ENCODE measurements at regions not wholly inside any gene's neighbourhood (a gene's known extent, or its start where the extent isn't known, plus 50 kb on each side); places are given as distances from the start of the nearest gene placed in this dataset.
A peak's percentile ranks its signal among the peaks of the same experiment; 100 is the strongest.

DNA sequence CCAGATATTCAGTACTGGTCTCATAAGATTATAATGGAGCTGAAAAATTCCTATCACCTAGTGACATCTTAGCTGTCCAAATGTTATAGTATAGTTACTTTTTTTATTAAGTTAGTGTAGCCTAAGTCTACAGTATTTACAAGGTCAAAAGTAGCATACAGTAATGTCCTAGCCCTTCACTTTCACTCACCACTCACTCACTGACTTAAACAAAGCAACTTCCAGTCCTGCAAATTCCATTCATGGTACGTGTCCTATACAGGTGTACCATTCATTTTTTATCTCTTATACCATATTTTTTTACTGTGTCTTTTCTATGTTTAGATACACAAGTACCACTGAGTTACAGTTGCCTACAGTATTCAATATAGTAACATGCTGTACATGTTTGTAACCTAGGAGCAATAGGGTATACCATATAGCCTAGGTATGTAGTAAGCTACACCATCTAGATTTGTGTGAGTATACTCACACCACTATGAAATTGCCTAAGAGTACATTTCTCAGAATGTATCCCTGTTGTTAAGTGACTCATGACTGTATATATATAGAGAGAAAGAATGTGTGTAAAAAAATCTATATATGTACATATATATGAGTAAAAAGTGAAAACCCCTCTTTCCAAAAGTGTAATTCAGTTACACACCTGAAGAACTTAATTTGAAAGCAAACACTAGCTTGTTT lies 234.8 kb upstream of the WWC1 start:
- no peak for DNase-seq (ENCODE audit: low read depth)

DNA sequence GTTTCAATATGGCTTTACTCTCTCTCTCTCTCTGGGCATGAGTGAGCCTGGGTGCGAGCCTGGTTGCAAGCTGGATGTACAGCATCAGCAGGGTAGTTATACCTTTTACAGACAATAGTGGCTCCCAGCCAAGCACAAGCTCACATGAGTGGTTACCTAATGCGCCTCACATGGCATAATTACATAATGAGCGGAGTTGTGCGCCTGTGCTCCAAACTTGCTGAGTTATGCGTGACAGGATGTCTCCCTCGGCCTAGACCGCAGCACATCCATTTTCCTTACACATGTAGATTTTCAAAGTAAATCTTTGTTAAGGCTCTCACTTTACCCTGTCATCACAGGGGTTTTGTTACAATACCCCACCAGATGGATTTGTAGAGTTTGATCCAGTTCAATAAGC lies 233.5 kb upstream of the WWC1 start:
- no peak for DNase-seq (ENCODE audit: low read depth)

DNA sequence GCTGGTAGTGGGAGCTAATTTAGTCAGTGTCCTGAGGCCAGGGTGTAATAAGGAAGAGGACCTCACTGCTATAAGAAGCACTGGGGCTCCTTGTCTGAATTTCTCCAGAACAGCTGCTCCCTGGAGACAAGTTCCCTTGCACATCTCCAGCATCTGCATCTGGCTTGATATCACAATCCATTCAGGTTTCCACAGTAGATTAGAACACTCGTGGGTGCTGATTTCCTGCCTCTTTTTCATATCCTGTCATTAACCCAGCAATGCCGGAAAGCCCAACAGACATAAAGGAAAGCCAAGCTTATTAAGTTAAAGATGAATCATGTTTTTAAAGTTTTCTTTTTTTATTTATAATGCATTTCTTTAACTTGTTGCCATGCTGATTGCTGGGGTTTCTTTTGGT lies 232.3 kb upstream of the WWC1 start:
- no peak for DNase-seq (ENCODE audit: low read depth)

DNA sequence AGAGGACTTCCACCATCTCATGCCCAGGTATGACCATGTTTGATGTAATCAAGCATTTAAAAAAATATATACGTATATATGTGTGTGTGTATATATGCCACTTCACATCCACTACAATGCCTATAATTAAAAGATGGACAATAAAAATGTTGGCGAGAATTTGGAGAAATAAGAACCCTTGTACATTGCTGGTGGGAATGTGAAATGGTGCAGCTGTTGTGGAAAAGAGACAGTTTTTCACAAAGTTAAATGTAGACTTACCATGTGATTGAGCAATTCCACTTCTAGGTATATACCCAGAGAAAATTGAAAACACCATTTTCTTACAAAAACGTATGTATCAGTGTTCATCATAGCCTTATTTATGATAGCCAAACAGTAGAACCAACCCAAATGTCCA lies 229.2 kb upstream of the WWC1 start:
- no peak for DNase-seq (ENCODE audit: low read depth)

DNA sequence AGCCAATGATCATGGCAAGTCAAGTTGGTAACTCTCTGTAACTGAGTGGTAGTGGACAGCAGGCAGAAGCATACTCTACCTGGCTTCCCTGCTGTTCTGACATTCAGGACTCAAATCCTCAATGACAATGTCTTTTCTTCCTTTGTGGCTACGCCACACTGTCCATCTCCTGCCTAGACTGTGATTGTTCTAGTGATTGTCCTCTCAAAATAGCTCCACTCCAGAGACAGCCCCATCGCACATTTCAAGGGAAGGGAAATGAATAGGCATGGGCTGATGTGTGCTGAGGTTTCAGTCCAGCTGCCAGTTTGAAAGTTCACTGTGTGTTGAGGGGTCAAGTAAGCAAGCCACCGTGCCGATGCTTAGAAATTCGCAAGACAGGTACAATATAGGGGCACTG lies 227.0 kb upstream of the WWC1 start:
- no peak for DNase-seq (ENCODE audit: low read depth)

DNA sequence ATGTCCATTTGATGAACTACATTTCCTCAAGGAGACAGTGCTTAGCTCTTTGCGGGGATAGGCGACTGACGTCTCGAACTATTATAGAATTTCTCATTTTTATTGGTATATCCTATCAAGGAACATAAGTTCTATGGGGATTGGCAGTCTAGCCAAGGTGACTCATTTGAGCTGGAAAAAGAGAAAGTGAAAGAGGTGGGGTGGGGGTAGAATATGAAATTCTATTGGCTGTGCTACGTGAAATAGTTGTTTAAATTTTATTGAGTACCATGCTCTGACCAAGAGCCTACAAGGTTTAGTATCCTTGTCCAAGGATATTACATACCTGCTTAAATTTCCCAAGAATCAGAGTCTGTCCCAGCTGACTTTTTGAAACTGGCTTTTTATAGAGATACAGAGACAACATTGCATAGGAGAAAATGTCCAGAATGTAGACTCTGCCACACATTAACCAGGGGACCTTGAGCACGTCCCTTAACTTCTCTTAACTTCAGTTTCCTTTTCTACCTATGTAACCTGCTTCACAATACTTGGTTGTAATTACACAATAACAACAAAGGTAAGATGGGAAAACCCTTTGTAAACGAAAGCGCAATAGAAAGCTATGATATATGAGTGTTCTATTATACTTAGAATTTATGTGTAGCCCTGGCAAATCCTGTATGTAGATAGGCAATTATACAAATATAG lies 226.4 kb upstream of the WWC1 start:
- DNase-seq (ENCODE audit: low read depth), result no peak

DNA sequence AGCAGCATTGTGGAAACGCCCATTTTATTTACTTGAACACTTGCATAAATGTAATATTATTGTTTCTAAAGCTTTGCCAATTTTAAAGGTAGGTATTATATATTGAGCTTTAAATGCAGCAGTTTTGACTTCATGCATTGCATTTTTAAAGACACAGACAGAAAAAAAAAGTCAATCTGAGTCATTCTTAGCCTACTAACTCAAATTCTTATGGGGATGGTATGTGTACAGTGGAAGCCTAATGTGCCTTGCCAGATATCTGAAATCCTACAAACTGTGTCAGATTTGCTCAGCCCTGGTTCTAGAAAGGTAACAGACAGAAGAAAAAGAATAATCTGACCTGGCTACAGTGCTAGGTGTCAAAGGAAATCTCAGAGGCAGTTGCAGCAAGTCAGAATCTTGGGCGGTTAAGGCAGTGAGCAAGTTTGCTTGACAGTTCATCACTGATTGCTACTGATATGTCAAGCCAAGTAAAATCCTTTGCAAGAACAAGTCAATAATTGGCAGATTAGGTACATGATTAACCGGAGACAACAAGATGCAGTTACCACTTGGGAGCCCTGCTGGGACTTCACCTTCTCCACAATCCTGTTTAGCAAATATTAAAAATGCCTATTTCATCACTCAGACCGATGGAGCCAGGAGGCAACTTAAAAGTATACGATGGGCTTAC lies 224.8 kb upstream of the WWC1 start:
- no peak for DNase-seq (ENCODE audit: low read depth)

DNA sequence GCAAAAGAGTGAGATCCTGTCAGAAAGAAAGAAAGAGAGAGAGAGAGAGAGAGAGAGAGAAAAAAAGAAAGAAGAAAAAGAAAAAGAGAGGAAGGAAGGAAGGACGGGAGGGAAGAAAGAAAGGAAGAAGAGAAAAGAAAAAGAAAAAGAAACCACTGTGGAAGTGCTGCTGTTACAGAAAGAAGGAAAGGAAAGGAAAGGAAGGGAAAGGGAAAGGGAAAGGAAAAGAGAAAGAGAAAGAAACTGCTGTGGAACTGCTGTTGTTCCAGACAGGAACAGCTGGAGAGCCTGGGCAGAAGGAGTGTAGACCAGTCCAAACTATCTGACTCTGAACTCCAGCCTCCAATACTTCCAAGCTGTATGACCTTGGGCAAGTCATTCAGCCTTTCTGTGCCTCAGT lies 220.7 kb upstream of the WWC1 start:
- DNase-seq (ENCODE audit: low read depth), result no peak

DNA sequence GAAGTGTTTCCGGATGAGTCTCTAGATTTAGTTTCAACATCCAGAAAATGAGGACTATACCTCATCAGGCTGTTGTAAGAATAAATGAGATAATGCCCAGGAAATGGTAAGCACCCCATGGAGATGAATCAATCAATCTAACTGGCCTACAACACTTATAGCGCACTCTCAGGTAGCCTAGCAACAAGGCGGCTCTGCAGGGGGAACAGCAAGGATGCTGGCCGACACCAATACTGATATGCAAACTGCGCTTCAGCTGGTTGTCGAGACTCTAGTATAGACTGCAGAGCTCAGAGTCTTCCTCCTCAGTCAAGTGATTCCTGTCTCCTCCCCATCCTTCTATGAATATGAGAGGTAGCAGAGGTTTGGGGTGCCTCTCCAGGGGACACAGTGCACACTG lies 218.8 kb upstream of the WWC1 start:
- DNase-seq (ENCODE audit: low read depth), result no peak

DNA sequence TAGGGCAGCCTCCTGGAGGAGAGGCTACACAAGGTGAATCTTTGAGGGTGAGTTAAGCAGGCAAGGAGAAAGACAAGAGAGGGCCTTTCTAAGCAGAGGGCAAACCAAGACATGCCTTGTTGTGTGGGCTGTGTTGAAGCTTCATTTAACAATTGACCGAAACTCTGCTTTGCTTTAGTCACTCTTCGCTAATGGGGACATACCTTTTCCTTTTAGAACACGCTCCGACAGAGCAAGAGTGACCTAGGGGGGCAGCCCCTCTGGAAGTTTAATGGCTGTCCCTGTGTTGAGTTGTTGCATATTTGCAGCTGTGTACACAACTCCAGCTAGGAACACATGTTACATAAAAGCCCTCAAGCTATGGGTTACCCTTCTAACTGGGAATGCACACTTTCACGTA lies 218.1 kb upstream of the WWC1 start:
- DNase-seq (ENCODE audit: low read depth), result no peak

DNA sequence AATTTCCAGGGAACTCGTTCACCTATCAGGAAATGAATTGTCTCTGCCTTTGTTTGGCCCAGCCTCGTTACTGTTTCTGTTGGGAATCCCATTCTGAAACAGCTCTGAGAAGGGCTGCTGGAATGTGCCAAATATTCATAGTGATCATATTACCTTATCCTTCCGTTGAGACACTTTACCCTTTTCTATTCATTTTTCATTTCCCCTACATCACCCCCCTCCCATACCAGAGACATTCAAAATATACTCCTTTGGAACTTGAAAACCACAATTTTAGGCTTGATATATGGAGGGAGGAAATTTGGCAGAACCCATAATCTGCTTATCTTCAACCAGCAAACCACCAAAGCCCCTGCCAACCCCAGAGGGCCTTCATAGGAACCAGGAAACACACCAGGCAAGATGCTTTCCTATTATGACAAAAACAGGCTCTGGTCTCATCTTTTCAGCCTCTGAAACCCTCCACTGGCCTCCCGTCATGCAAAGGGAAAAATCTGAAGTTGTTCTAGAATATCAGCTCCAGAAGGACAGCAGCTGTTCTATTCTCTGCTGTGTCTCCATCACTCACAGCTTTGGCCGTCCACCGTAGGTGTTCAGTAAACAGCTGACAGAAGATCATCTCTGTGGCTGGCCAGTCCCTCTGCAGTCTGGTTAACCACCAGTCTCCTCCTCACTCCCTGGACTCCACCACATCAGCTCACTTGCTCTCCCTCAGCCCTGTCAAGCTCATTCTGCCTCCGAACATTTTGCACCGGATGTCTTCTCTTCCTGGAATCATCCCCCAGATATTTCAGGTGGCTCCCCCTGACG lies 217.2 kb upstream of the WWC1 start:
- no peak for DNase-seq (ENCODE audit: low read depth)

DNA sequence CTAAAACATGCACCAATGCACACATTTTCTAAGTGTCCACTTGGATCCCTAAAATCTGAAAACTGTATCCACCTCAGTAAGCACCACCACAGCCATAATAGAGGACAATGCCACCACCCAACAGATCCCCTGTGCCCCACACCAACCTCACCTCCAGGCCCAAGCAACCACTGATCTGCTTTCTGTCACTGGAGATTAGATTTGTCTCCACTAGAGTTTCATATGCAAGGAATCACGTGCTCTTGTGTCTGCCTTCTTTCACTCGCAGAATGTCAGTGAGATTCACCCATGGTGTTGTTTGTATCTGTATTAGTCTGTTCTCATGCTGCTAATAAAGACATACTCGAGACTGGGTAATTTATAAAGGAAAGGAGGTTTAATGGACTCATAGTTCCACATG lies 216.1 kb upstream of the WWC1 start:
- no peak for DNase-seq (ENCODE audit: low read depth)

DNA sequence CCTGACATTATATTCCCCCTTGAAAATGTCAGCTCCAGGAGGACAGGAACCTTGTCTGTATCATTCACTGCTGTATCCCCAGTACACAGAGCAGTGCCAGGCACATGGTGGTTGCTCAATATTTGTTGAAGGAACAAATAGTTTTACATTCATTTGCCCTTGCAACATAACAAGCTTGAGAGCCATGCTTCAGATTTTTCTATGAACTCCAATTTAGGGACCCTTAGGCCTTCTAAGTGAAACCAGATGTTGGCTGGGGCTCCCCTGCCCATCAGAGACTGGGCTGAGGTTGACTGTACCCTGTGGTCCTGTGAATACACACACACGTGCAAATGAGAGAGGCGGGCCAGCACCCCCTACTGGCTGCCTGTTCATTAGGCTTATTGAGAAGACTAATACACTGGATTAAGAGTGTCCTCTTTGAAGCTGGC lies 214.9 kb upstream of the WWC1 start:
- DNase-seq (ENCODE audit: low read depth), result peak; percentile 69

DNA sequence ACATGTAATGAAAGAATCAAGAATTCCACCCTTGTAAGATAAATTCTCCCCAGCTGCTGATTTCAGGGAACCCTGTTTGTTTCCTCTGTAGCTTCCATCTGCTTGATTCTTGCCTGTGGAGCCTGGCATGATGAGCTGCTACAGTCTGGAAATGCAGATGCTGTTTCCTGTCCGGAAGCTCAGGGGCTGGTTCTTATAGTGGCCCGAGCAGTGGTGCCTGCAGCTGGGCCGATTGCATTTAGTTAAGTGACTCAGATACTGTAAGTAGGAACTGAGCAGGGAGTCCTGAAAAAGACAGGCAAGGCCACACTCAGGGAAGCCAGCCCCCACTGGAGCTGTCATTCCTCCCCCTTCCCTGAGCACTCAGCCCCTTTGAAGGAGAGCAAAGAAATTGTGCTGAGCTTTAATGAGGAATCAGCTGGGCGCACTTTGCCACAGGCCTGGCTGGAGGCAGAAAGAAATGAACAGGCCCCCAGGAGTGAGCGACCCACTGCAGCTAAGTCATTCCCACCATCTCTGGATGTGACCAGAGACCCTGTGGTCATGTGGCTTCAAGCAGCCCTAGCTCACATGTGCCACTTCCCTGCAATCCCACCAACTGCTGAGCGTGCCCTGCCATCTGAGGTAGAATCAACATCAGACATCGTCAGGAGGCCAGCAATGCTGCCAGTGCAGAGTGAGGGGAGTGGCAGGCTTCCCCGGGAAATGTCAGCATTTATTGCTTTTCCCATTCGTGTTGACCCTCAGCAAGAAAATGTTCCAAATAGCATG lies 206.0 kb upstream of the WWC1 start:
- no peak for DNase-seq (ENCODE audit: low read depth)

DNA sequence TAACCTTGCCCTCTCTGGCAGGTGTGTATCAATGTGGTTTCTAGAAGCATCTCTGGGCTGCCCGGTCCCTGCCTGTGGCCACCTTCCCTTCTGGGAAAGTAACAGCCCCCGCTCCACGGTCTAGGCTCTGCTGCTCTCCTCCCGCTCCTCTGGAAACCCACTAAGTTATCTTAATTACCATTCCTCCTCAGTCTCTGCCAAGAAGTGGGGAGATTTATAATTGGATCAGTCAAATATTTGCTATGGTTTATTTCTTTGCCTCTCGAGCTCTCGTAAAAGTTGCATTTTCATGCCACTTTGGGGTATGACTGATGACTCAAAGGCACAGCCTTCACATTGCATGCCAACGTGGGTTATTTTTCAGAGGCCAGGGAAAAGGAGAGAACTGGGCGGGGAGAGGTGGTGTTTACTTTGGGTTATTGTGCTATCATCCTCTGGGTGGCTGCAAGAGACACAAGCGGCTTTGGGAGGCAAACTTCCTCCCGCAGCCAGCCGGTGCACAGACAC lies 205.3 kb upstream of the WWC1 start:
- DNase-seq (ENCODE audit: low read depth), result peak; percentile 84

DNA sequence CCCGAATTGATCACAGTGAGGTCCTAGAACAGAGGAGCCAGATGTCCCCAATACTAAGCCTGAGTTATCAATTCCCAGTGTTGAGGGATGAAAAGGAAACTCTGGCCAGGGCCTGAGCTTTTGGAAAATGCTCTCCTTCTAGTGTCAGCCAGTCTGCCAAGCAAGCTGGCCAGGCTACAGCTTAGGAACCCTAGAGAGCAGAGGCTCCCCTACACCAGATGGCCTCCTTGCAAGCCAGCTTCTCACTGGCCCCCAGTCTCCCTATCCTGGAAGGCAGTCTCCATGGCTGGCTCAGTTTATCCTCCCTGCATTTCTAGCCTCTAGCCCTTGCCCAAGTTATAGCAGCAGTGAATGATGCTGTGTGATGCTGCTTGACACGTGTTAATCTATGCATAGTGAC lies 204.7 kb upstream of the WWC1 start:
- no peak for DNase-seq (ENCODE audit: low read depth)

DNA sequence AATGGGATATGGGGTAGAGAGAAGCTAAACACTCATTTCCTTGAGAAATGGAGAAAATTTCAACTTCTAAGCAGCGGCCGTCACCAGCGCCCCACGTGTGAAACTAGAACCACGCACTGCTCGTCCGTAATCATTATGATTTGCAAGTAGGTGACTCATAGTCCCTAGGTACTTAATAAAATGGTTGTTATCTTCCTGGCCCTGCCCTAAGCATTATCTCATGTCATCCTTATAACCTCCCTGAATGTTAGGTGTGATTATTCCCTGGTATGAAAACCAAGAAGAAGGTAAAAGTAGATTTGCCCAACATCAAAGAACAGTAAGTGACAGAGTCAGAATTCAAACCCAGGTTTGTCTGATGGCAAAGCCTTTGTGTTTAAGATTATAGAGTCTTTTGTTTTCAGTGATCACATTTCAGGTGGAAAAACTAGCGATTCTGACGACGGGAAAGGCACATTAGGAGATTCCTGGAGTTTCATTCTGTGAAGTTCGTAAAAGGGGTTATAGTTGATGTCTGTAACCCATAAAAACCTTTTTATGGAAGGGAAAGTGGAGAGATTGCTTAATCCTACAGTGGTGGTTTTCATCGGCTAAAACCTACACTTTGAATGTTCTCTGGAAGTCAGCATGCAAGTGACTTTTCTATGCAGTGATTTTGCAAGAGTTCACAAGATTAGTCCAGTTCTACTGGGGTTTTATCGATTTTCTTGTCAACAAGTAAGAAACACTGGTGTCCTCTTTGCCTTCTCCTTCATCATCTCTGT lies 202.9 kb upstream of the WWC1 start:
- no peak for DNase-seq (ENCODE audit: low read depth)

DNA sequence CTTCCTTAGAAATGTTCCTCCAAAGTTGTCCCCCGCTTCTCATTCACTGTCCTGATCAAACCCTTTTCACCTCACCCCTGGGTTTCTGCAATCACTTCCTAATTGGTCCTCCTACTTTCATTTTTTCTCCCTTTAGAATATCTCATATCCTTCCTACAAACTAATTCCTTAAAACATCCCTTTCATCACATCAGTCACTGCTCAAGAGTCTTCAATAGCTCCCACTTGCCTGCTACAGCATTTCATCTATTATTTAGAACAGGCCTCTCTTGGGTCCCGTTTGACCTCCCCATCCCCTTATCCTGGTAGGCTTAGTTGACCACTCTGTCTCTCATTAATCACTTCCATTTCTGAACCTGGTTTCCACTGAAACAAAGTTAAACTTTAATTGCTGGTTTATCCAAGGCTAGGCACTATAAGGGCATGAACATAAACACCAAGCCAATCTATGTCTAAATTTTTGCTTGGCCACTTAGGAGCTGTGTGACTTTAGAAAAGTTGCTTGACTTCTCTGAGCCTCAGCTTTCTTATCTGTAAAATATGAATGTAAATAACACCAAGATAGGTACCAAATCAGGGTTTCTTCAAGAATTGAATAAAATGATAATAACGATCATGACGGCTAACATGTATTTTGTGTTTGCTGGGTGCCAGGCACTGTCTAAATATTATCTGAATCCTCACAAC lies 202.1 kb upstream of the WWC1 start:
- no peak for DNase-seq (ENCODE audit: low read depth)

DNA sequence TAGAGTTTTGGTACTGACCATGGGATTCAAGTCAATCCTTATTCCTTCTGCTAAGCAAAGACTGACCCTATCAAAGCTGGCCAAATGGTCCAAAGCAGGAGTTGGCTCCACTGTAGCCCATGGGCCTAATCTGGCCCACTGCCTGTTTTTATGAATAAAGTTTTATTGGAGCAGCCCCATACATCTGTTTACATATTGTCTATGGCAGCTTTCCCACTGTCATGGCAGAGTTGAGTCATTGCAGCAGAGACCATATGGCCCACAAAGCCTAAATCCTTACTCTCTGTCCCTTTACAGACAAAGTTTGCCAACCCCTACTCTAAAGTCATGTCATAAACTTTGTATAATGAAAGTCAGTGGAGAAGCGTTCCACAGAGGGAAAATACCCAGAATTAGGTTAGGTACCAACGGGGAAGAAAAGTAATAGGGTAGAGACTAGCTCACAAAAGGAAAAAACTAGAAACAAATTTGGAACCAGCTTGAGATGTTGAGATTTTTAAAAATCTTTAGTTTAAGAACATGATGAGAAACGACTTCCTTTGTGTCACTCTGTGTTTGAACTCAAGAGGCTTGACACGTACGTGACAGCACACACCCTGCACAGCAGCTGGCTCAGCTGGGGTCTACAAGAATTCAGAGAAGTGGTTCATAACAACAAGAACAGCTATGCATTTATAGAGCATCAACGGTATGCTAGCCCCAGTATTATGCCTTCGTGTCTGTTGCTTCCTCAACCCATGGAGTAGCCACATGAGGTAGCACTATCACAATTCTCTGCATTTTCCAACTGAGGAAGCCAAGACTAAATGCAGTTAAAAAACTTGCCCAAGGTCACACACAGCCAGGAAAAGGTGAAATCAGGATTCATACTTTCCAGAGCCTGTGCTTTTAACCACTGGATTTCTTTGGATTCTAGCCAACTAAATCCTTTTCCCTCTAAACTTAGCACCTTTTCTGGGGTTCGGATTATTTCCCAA lies 198.9 kb upstream of the WWC1 start:
- DNase-seq (ENCODE audit: low read depth), result no peak
